Natural killer cell (primary cell): ENCODE measurements at regions not wholly inside any gene's neighbourhood (a gene's known extent, or its start where the extent isn't known, plus 50 kb on each side); places are given as distances from the start of the nearest gene placed in this dataset.

ENCODE experiments used
- ATAC-seq, 3 donors: fragments of 150-1000 bp in 2 of 3; fragments of 200-7000 bp in 1 of 3; cut with Tn5 transposase; 1 replicate in 1 of 3; 2 replicates in 2 of 3; pipeline ENCODE4 v1.10.0; 2021; ENCODE audit warnings: mild to moderate bottlenecking in 2 of 3, moderate library complexity in 2 of 3
- DNase-seq, 2 donors: peaks; one replicate each; pipeline versions ENCODE4 v3.0.0 to v3.0.0-alpha.2; 2013 to 2021; ENCODE audit warnings: mixed read lengths in 1 of 2
- H3K27ac ChIP-seq: one replicate; pipeline ENCODE4 v1.5.1; 2013; ENCODE audit warnings: mild to moderate bottlenecking, low read length
- H3K27me3 ChIP-seq: one replicate; pipeline ENCODE4 v1.6.1; 2013; ENCODE audit warnings: low read length; ENCODE audit not compliant: control insufficient read depth, insufficient read depth
- H3K36me3 ChIP-seq: one replicate; pipeline ENCODE4 v1.6.1; 2013; ENCODE audit warnings: low read length; ENCODE audit not compliant: control insufficient read depth, insufficient read depth
- H3K4me1 ChIP-seq: one replicate; pipeline ENCODE4 v1.6.1; 2013; ENCODE audit warnings: low read length; ENCODE audit not compliant: control insufficient read depth, insufficient read depth
- H3K4me3 ChIP-seq: one replicate; pipeline ENCODE4 v1.5.1; 2013; ENCODE audit warnings: low read length
- H3K9me3 ChIP-seq: one replicate; pipeline ENCODE4 v1.6.1; 2013; ENCODE audit warnings: low read length; ENCODE audit not compliant: control insufficient read depth, insufficient read depth
- H3K27ac Mint-ChIP-seq, 2 donors: one replicate each; pipeline ENCODE4 v1.8.0; 2022; ENCODE audit warnings: mild to moderate bottlenecking in 2 of 2, mixed read lengths in 2 of 2, moderate library complexity in 1 of 2
- H3K27me3 Mint-ChIP-seq, 2 donors: one replicate each; pipeline ENCODE4 v1.8.0; 2022; ENCODE audit warnings: low read depth in 2 of 2, mixed read lengths in 2 of 2
- H3K36me3 Mint-ChIP-seq: one replicate; pipeline ENCODE4 v1.8.0; 2022; ENCODE audit warnings: mixed read lengths
- H3K4me1 Mint-ChIP-seq, 2 donors: one replicate each; pipeline ENCODE4 v1.8.0; 2022; ENCODE audit warnings: mixed read lengths in 2 of 2
- H3K4me3 Mint-ChIP-seq: one replicate; pipeline ENCODE4 v1.8.0; 2022; ENCODE audit warnings: mild to moderate bottlenecking, moderate library complexity, mixed read lengths
- H3K9me3 Mint-ChIP-seq, 2 donors: one replicate each; pipeline ENCODE4 v1.8.0; 2022; ENCODE audit warnings: mixed read lengths in 2 of 2
- CTCF ChIP-seq: fragments of 200-600 bp; IDR thresholded peaks from one replicate; pipeline ENCODE4 v1.8.0; 2022; ENCODE audit warnings: antibody characterized with exemption
- WGBS: methylation state at CpG from one replicate; pipeline ENCODE4 v1.1.7; 2013; ENCODE audit warnings: missing lambda C conversion rate; ENCODE audit not compliant: insufficient coverage; 5-methylcytosine and 5-hydroxymethylcytosine counted together
- intact Hi-C: fragments of 100-400 bp; cut with micrococcal nuclease; formaldehyde crosslinking; loops from one replicate; pipeline ENCODE4 v1.14.2; 2022

DNA sequence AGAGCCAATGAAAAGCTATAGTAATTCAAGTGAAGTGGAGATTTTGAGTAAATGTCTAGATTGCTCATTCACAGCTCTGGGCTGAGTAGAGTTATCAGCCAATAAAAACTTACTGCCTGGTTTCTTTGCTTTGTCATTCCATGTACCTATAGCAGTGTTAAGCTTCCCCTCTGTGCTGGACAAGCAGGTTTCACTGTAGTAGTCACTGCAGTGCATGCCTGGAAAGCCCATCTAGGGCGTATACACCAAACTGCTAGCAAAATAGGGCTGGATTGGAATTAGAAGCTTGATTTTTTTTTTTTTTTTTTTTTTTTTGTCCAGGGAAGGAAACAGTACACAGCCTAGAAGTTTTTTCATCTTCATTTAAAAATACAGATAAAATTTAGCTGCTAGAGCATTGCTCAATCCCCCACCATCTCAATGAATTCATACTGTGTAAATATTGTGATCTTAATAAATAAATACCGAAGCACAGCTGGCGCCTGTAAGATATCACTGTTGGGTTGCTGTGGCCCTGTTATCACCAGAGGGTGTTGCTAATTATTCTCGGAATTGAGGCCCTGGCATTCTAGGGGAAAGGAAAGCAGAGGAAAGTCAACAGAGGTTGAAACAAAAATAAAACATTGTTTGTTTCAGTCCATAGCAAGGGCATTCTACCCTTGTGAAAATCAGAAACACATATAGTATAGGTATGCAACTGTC lies 968.5 kb upstream of the GJE1 start:
- Mint-ChIP-seq H3K27ac (no peak overlapping the region), H3K27me3 (no peaks in the 10 kb centered on the region), H3K36me3 (no peaks in the 10 kb centered on the region), H3K9me3 (peaks cover 3 to 4% of the 10 kb centered on the region in 2 donors), H3K4me1 (no peaks in the 10 kb centered on the region), H3K4me3 (no peak overlapping the region)
- intact Hi-C loops = no loop called here
- no peaks in the 10 kb centered on the region for H3K27me3 ChIP-seq
- no peaks in the 10 kb centered on the region for H3K4me1 ChIP-seq
- 86% methylated on average over 4 of the region's 4 CpGs for WGBS
- DNase-seq (no peak), ATAC-seq (no peak)
- no peak for TF ChIP-seq CTCF
- no peak overlapping the region for H3K4me3 ChIP-seq
- no peaks in the 10 kb centered on the region for H3K9me3 ChIP-seq
- no peak overlapping the region for H3K27ac ChIP-seq
- H3K36me3 ChIP-seq = no peaks in the 10 kb centered on the region

DNA sequence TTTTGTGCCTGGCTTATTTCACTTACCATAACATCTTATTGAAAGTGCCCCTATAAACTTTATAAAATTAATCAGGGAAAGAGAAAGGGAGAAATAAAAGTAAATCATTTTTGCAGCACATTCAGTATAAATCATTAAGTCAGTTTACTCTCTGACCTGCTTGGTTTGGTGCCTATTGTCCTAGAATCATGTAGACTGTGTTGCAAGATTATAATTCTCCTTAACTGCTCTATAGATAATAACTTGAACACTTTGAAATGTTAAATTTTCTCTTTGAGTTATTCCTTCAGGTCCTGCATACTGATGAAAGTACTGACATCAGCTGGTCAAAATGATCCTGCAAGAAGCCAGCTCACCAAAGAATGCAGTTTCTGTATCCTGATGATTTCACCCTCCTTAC lies 969.6 kb upstream of the GJE1 start:
- no peaks in the 10 kb centered on the region for H3K36me3 Mint-ChIP-seq
- no peak for DNase-seq
- no peak overlapping the region for H3K4me3 Mint-ChIP-seq
- H3K9me3 Mint-ChIP-seq = peaks cover 3 to 4% of the 10 kb centered on the region in 2 donors
- Histone ChIP-seq H3K27me3 (no peaks in the 10 kb centered on the region), H3K27ac (no peak overlapping the region), H3K36me3 (no peaks in the 10 kb centered on the region), H3K4me1 (no peaks in the 10 kb centered on the region), H3K9me3 (no peaks in the 10 kb centered on the region), H3K4me3 (no peak overlapping the region)
- no peak overlapping the region for H3K27ac Mint-ChIP-seq
- TF ChIP-seq CTCF = no peak
- H3K4me1 Mint-ChIP-seq = no peaks in the 10 kb centered on the region
- intact Hi-C loops = no loop called here
- no peaks in the 10 kb centered on the region for H3K27me3 Mint-ChIP-seq
- ATAC-seq = no peak

DNA sequence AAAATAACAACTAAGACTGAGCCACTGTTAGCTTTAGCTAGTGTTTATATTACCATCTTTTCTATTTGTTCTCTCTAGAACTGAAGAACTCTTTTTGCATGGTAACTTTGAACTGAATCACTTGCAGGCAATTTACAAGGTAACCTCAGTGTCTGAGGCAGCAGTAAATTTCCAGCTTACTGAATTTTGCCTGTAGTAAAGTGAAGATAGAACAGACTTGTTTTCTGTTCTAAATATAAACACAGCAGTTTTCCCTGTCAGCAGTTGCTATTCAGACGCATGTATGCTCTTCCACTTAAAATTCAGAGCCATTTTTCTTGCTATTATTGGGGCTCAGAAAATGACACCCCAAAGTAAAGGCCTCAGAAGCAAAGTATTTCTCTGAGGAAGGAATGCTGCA lies 974.0 kb upstream of the GJE1 start:
- Histone ChIP-seq H3K27ac (no peak overlapping the region), H3K36me3 (no peaks in the 10 kb centered on the region), H3K4me1 (no peaks in the 10 kb centered on the region), H3K9me3 (no peaks in the 10 kb centered on the region), H3K4me3 (no peak overlapping the region), H3K27me3 (no peaks in the 10 kb centered on the region)
- Mint-ChIP-seq H3K9me3 (peaks cover 0 to 2% of the 10 kb centered on the region in 2 donors), H3K4me1 (no peaks in the 10 kb centered on the region), H3K36me3 (no peaks in the 10 kb centered on the region), H3K27ac (no peak overlapping the region), H3K4me3 (no peak overlapping the region), H3K27me3 (no peaks in the 10 kb centered on the region)
- DNase-seq (no peak), ATAC-seq (no peak)
- no peak for TF ChIP-seq CTCF
- intact Hi-C loops = no loop called here
- 75% methylated on average over 1 of the region's 1 CpG for WGBS

DNA sequence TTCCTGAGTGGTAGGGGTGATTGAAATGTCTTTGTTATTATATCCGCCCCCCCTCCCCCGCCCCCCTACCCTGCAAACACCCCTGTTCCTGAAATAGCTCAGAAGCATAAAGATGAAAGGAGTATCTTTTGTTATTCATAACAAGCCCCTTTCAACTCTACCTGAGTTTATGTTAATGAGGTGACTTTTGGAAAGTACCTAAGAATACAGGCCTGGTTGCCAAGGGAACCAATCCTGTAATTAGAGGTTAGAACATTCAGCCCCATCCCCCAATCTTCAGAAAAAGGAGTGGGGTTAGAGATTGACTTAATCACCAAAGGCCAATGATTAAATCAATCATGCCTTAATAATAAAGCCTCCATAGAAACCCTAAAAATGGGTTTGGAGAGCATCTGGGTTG lies 979.2 kb upstream of the GJE1 start:
- H3K27ac ChIP-seq = no peak overlapping the region
- peaks cover 2 to 3% of the 10 kb centered on the region in 2 donors for H3K9me3 Mint-ChIP-seq
- H3K27ac Mint-ChIP-seq = no peak overlapping the region
- no peaks in the 10 kb centered on the region for H3K9me3 ChIP-seq
- no peaks in the 10 kb centered on the region for H3K4me1 ChIP-seq
- no peaks in the 10 kb centered on the region for H3K27me3 ChIP-seq
- intact Hi-C loops = no loop called here
- no CpG with 5 or more reads among the region's 2 CpGs for whole genome bisulfite sequencing
- H3K27me3 Mint-ChIP-seq = no peaks in the 10 kb centered on the region
- TF ChIP-seq CTCF = no peak
- no peaks in the 10 kb centered on the region for H3K36me3 ChIP-seq
- no peak overlapping the region for H3K4me3 Mint-ChIP-seq
- no peaks in the 10 kb centered on the region for H3K36me3 Mint-ChIP-seq
- H3K4me3 ChIP-seq = no peak overlapping the region
- ATAC-seq (peak in 1 of 3 donors; percentile 21), DNase-seq (peak in 1 of 2 donors; percentile 67)
- no peaks in the 10 kb centered on the region for H3K4me1 Mint-ChIP-seq
